BJ (cell line): ENCODE measurements at regions not wholly inside any gene's neighbourhood (a gene's known extent, or its start where the extent isn't known, plus 50 kb on each side); places are given as distances from the start of the nearest gene placed in this dataset.

Source experiments
- CTCF ChIA-PET: fragments of 350-600 bp; formaldehyde crosslinking; extraction: SDS; loops from one replicate; lab custom pipeline; 2021; ENCODE audit warnings: antibody characterized with exemption, inconsistent platforms; lab: Yijun Ruan, JAX
- POLR2A ChIA-PET: fragments of 300-600 bp; sonication (Branson Sonifier 250); formaldehyde crosslinking; extraction: SDS; loops from one replicate; lab custom pipeline; 2021; ENCODE audit warnings: antibody characterized with exemption; lab: Charles Lee
- DNase-seq: peaks from one replicate; pipeline ENCODE4 v3.0.0-alpha.2; 2011; ENCODE audit warnings: low read depth
- H3K27me3 ChIP-seq: 2 replicates; pipeline ENCODE4 v1.6.0; 2011; ENCODE audit warnings: low read length; ENCODE audit not compliant: control insufficient read depth, insufficient read depth
- H3K36me3 ChIP-seq: 2 replicates; pipeline ENCODE4 v1.5.1; 2011; ENCODE audit warnings: low read length; ENCODE audit not compliant: control insufficient read depth, insufficient read depth
- H3K4me3 ChIP-seq: 2 replicates; pipeline ENCODE4 v1.5.1; 2011; ENCODE audit warnings: low read depth, mild to moderate bottlenecking, control low read depth, low read length
- CTCF ChIP-seq: IDR thresholded peaks from 2 replicates; pipeline ENCODE4 v1.5.1; 2011; ENCODE audit warnings: low read depth, mild to moderate bottlenecking, control low read depth, inconsistent platforms, low read length, moderate library complexity; ENCODE audit not compliant: insufficient read depth

- no peak for DNase-seq
- CTCF ChIA-PET: no interaction called here
- Histone ChIP-seq H3K27me3 (no peaks in the 10 kb centered on the region), H3K36me3 (no peaks in the 10 kb centered on the region), H3K4me3 (no peak overlapping the region)
- POLR2A ChIA-PET: no interaction called here
- TF ChIP-seq CTCF: no peak
Measured at GRCh38 chr10:31728698-31729224, 199.9 kb downstream of the ARHGAP12 start.

- Histone ChIP-seq H3K27me3 (no peaks in the 10 kb centered on the region), H3K36me3 (no peaks in the 10 kb centered on the region), H3K4me3 (no peak overlapping the region)
- ChIA-PET POLR2A (no interaction called here), CTCF (interaction anchor here (0.6 to 2.6 kb wide), 2 partner anchors 14 to 28 kb away, joined by 4 to 6 read pairs; no protein-coding TSS in a partner anchor)
- TF ChIP-seq CTCF: no peak
- DNase-seq: no peak
Measured at GRCh38 chr10:31725436-31725835, 203.2 kb downstream of the ARHGAP12 start.

GRCh38 chr10:31724296-31724695 is 204.3 kb downstream of the ARHGAP12 start:
- H3K4me3 ChIP-seq: no peak overlapping the region
- no peak for TF ChIP-seq CTCF
- DNase-seq: no peak
- no peaks in the 10 kb centered on the region for H3K27me3 ChIP-seq
- H3K36me3 ChIP-seq: no peaks in the 10 kb centered on the region
- ChIA-PET CTCF (interaction anchor here (1.1 to 2.6 kb wide), 2 partner anchors 12 to 15 kb away, joined by 3 to 6 read pairs; no protein-coding TSS in a partner anchor), POLR2A (no interaction called here)

- POLR2A ChIA-PET: no interaction called here
- no peak for DNase-seq
- CTCF ChIA-PET: no interaction called here
Measured at GRCh38 chr10:31723106-31723750, 205.4 kb downstream of the ARHGAP12 start.

More at GRCh38 chr10:31723106-31723750, 205.4 kb downstream of the ARHGAP12 start:
- Histone ChIP-seq H3K36me3 (no peaks in the 10 kb centered on the region), H3K27me3 (no peaks in the 10 kb centered on the region), H3K4me3 (no peak overlapping the region)
- TF ChIP-seq CTCF: no peak
